Common myeloid progenitor, CD34-positive (primary cell): ENCODE measurements at regions not wholly inside any gene's neighbourhood (a gene's known extent, or its start where the extent isn't known, plus 50 kb on each side); places are given as distances from the start of the nearest gene placed in this dataset.

ENCODE experiments used
- CTCF ChIA-PET: fragments of 350-600 bp; sonication (Branson Sonifier 250); formaldehyde crosslinking; loops from one replicate; lab custom pipeline; 2021; ENCODE audit warnings: antibody characterized with exemption; lab: Charles Lee
- POLR2A ChIA-PET: fragments of 350-600 bp; sonication (Branson Sonifier 250); formaldehyde crosslinking; loops from one replicate; lab custom pipeline; 2021; ENCODE audit warnings: antibody characterized with exemption; lab: Charles Lee
- DNase-seq, 3 donors: peaks; one replicate each; pipeline versions ENCODE4 v3.0.0 to v3.0.0-alpha.2; 2013
- H3K27ac ChIP-seq, 2 experiments: 1 replicate in 1 of 2; 2 replicates in 1 of 2; pipeline ENCODE4 v1.7.0; 2013; ENCODE audit warnings: inconsistent platforms in 2 of 2, low read length in 2 of 2, mild to moderate bottlenecking in 2 of 2, low read depth in 1 of 2, moderate library complexity in 1 of 2; ENCODE audit not compliant: severe bottlenecking in 2 of 2, insufficient read depth in 1 of 2, poor library complexity in 1 of 2
- H3K27me3 ChIP-seq, 5 experiments: replicated peaks in 2 of 5; 1 replicate in 3 of 5; 2 replicates in 2 of 5; pipeline versions ENCODE4 v1.6.1 to v1.7.0; 2013; ENCODE audit warnings: low read length in 4 of 5, mild to moderate bottlenecking in 2 of 5, moderate library complexity in 2 of 5, inconsistent platforms in 1 of 5; ENCODE audit not compliant: insufficient read depth in 5 of 5, control insufficient read depth in 4 of 5
- H3K36me3 ChIP-seq, 4 experiments: 1 replicate in 2 of 4; 2 replicates in 2 of 4; pipeline versions ENCODE4 v1.6.1 to v1.7.0; 2013; ENCODE audit warnings: low read length in 3 of 4, control low read depth in 1 of 4, mild to moderate bottlenecking in 1 of 4; ENCODE audit not compliant: control insufficient read depth in 4 of 4, insufficient read depth in 4 of 4
- H3K4me1 ChIP-seq, 4 experiments: 1 replicate in 3 of 4; 2 replicates in 1 of 4; pipeline versions ENCODE4 v1.6.1 to v1.7.1; 2013; ENCODE audit warnings: low read length in 3 of 4, mild to moderate bottlenecking in 3 of 4, control low read depth in 1 of 4, inconsistent platforms in 1 of 4, moderate library complexity in 1 of 4; ENCODE audit not compliant: control insufficient read depth in 4 of 4, insufficient read depth in 4 of 4; ENCODE audit errors: control extremely low read depth in 1 of 4
- H3K4me3 ChIP-seq, 7 experiments: 1 replicate in 4 of 7; 2 replicates in 3 of 7; pipeline versions ENCODE4 v1.5.1 to v1.7.0; 2013; ENCODE audit warnings: mild to moderate bottlenecking in 7 of 7, low read length in 6 of 7, moderate library complexity in 6 of 7, inconsistent platforms in 2 of 7, low read depth in 2 of 7, control low read depth in 1 of 7; ENCODE audit not compliant: insufficient read depth in 4 of 7, control insufficient read depth in 1 of 7; ENCODE audit errors: extremely low read depth in 1 of 7
- H3K9me3 ChIP-seq, 5 experiments: 1 replicate in 4 of 5; 2 replicates in 1 of 5; pipeline versions ENCODE4 v1.6.1 to v1.7.1; 2013; ENCODE audit warnings: low read length in 4 of 5, mild to moderate bottlenecking in 2 of 5, inconsistent platforms in 1 of 5, low read depth in 1 of 5, moderate library complexity in 1 of 5; ENCODE audit not compliant: control insufficient read depth in 4 of 5, insufficient read depth in 2 of 5; ENCODE audit errors: control extremely low read depth in 1 of 5
- WGBS: methylation state at CpG from one replicate; pipeline ENCODE4 v1.1.5; 2013; ENCODE audit not compliant: insufficient coverage; 5-methylcytosine and 5-hydroxymethylcytosine counted together

DNA sequence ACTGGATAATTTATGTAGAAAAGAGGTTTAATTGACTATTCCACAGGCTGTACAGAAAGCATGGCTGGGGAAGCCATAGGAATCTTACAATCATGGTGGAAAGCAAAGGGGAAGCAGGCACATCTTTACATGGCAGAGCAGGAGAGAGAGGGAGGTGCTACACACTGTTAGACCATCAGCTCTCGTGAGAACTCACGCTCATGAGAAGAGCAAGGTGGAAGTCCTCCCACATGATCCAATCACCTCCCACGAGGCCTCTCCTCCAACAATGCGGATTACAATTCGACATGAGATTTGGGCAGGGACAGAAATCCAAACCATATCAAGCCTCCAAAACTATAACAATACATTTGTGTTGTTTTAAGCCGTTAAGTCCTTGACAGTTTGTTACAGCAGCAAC lies 257.1 kb upstream of the KCNG1 start:
- POLR2A ChIA-PET: no interaction called here

DNA sequence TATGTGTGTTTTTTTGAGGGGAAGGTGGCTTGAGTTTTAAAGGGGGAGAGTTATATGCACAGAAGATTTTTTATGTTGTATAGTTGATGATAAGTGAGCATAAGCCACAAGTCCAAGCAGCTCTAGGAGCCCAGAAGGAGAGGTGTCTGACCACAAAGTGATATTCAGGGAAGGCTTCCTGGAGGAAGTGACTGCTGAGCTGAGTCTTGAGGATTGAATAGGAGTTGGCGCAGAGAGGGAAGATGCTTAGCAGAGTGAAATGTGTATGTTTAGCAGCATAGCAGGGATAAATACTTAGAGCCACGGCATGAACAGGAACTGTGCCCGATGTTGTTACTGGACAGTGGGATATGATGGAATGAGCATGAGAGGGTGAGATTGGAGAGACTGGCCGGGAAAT lies 255.1 kb upstream of the KCNG1 start:
- ChIA-PET POLR2A (no interaction called here), CTCF (no interaction called here)
- peaks cover 0 to 28% (median 12%) of the 10 kb centered on the region in 5 experiments for H3K27me3 ChIP-seq
- H3K4me3 ChIP-seq: no peak overlapping the region
- 100% methylated on average over 3 of the region's 4 CpGs for WGBS
- H3K9me3 ChIP-seq: peaks cover 0 to 5% (median 0%) of the 10 kb centered on the region in 5 experiments
- DNase-seq: no peak
- H3K36me3 ChIP-seq: no peaks in the 10 kb centered on the region
- peaks cover 0 to 8% (median 3%) of the 10 kb centered on the region in 4 experiments for H3K4me1 ChIP-seq
- H3K27ac ChIP-seq: no peak overlapping the region

More for the DNA sequence above, 257.1 kb upstream of the KCNG1 start:
- Histone ChIP-seq H3K4me1 (peaks cover 0 to 8% (median 3%) of the 10 kb centered on the region in 4 experiments), H3K27me3 (peaks cover 0 to 22% (median 12%) of the 10 kb centered on the region in 5 experiments), H3K9me3 (peaks cover 0 to 9% (median 0%) of the 10 kb centered on the region in 5 experiments), H3K27ac (no peak overlapping the region), H3K4me3 (no peak overlapping the region), H3K36me3 (no peaks in the 10 kb centered on the region)
- 100% methylated on average over 4 of the region's 6 CpGs for WGBS
- CTCF ChIA-PET: no interaction called here
- DNase-seq: no peak

DNA sequence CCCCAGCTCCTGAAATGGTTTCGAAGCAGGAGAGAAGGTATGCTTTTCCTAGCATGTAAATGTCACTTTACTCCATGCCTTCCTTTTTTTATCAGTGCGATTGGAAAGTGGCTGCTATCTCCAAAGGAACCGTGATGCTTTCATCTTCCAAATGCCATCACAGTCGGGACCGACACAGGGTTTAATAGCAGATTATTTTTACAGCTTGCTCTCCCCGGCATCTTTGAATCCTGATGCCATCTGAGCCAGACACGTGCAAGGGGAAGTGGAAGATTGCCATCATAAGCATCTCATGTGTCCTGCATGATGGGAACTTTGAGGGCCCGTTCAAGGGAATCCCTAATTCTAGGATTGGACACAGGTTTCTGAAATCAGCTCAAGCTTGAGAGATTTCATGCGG lies 253.4 kb upstream of the KCNG1 start:
- ChIA-PET CTCF (no interaction called here), POLR2A (no interaction called here)
- no peak overlapping the region for H3K27ac ChIP-seq
- peaks cover 0 to 4% (median 0%) of the 10 kb centered on the region in 5 experiments for H3K9me3 ChIP-seq
- DNase-seq: no peak
- H3K4me1 ChIP-seq: peaks cover 0 to 8% (median 3%) of the 10 kb centered on the region in 4 experiments
- H3K27me3 ChIP-seq: peaks cover 0 to 31% (median 12%) of the 10 kb centered on the region in 5 experiments
- no peak overlapping the region for H3K4me3 ChIP-seq
- no peaks in the 10 kb centered on the region for H3K36me3 ChIP-seq
- 57% methylated on average over 9 of the region's 9 CpGs for WGBS

DNA sequence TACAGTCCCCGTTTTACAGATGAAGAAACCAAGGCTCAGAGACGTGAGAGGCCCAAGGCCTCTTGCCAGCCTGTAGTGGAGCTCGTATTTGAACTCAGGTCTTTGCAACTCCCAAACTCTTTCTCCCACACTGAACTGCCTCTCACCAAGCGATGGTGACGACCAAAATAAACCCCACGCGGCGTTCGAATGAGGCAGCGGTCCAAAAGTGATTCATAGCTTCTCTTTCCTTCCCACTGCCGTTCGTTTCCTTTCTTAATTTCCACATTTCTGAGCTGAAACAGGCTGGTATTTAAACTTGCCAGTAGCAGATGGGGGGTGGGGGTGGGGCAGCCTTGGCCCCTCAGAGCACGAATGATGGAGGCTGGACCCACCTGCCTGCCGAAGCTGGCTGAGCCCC lies 252.9 kb upstream of the KCNG1 start:
- Histone ChIP-seq H3K36me3 (no peaks in the 10 kb centered on the region), H3K9me3 (peaks cover 0 to 6% (median 0%) of the 10 kb centered on the region in 5 experiments), H3K27ac (no peak overlapping the region), H3K27me3 (peaks cover 0 to 31% (median 11%) of the 10 kb centered on the region in 5 experiments), H3K4me3 (no peak overlapping the region), H3K4me1 (peaks cover 0 to 8% (median 3%) of the 10 kb centered on the region in 4 experiments)
- WGBS: 9% methylated on average over 9 of the region's 14 CpGs
- POLR2A ChIA-PET: interaction anchor here (0.6 to 0.7 kb wide), 2 partner anchors 62 to 842 kb away, joined by 3 to 10 read pairs; no protein-coding TSS in a partner anchor
- peak in 2 of 3 donors; percentile 3 to 18 for DNase-seq
- CTCF ChIA-PET: interaction anchor here (0.6 to 0.7 kb wide), 2 partner anchors 726 to 1218 kb away, joined by 3 to 4 read pairs; no protein-coding TSS in a partner anchor

DNA sequence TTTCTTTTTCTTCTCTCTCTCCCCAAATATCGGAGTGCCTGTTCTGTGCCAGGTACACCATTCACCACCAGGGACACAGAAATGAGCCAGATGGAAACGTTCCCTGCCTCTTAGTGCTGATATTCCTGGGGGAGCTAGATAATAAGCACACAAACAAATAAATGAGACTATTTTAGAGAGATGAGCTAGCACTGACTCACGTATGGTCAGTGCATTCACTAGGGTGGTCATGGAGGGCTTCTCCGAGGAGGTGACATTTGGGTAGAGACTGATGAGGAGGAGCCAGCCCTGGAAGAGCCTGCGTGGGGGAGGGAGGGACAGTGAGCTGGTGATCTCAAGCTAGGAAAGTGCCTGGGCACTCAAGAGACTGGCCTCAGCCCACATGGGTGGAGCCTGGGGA lies 252.3 kb upstream of the KCNG1 start:
- Histone ChIP-seq H3K27ac (no peak overlapping the region), H3K36me3 (no peaks in the 10 kb centered on the region), H3K4me1 (peaks cover 0 to 8% (median 3%) of the 10 kb centered on the region in 4 experiments), H3K9me3 (peaks cover 0 to 11% (median 2%) of the 10 kb centered on the region in 5 experiments), H3K4me3 (no peak overlapping the region), H3K27me3 (peaks cover 0 to 34% (median 11%) of the 10 kb centered on the region in 5 experiments)
- no peak for DNase-seq
- WGBS: 87% methylated on average over 4 of the region's 5 CpGs
- ChIA-PET CTCF (no interaction called here), POLR2A (interaction anchor here (0.6 kb wide), 1 partner anchor 62 kb away, joined by 10 read pairs; no protein-coding TSS in a partner anchor)

DNA sequence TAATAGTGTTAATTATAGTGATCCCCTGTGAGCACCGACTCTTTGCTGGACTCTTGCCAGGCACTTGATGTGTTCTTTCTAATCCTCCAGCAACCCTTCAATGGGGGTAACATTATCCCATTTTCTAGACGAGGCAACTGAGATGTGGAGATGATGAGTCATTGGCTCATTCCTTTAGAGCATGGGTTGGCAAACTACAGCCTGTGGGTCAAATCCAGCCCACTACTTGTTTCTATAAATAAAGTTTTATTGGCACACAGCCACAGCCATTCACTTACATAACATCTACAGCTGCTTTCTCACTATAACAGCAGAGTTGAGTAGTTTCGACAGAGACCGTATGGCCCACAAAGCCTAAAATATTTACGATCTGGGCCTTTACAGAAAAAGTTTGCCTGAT lies 249.5 kb upstream of the KCNG1 start:
- Histone ChIP-seq H3K4me3 (no peak overlapping the region), H3K4me1 (peaks cover 0 to 8% (median 3%) of the 10 kb centered on the region in 4 experiments), H3K27me3 (peaks cover 0 to 33% (median 7%) of the 10 kb centered on the region in 5 experiments), H3K36me3 (no peaks in the 10 kb centered on the region), H3K27ac (no peak overlapping the region), H3K9me3 (peaks cover 0 to 10% (median 2%) of the 10 kb centered on the region in 5 experiments)
- POLR2A ChIA-PET: no interaction called here
- WGBS: 94% methylated on average over 4 of the region's 5 CpGs
- CTCF ChIA-PET: interaction anchor here (1.2 to 1.6 kb wide), 2 partner anchors 28 to 54 kb away, joined by 3 read pairs; no protein-coding TSS in a partner anchor
- DNase-seq: no peak

DNA sequence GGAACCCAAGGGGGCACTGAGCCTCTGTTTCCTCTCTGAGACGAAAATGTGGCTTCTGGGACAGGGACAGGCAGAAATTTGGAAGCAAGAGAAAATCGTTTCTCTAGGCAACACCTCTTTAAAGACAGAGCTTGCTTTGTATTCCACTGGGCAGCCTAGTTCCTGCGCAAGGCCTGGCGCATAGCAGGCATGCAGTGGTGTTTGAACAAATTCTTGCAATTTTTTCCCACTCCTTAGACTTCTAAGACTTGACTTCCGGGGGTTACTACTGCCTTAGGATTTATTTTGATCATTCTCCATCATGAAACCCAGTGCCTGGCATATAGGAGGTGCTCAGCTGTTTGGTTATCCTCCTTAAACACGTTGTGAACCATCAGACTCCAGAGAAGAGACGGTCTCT lies 249.0 kb upstream of the KCNG1 start:
- 81% methylated on average over 5 of the region's 7 CpGs for WGBS
- H3K27me3 ChIP-seq: peaks cover 0 to 29% (median 5%) of the 10 kb centered on the region in 5 experiments
- H3K27ac ChIP-seq: no peak overlapping the region

More for the DNA sequence above, 249.0 kb upstream of the KCNG1 start:
- no peak for DNase-seq
- ChIA-PET CTCF (interaction anchor here (1.2 to 1.3 kb wide), 2 partner anchors 12 to 55 kb away, joined by 3 read pairs; no protein-coding TSS in a partner anchor), POLR2A (no interaction called here)
- Histone ChIP-seq H3K9me3 (peaks cover 0 to 10% (median 2%) of the 10 kb centered on the region in 5 experiments), H3K4me3 (no peak overlapping the region), H3K4me1 (peaks cover 0 to 8% (median 3%) of the 10 kb centered on the region in 4 experiments), H3K36me3 (no peaks in the 10 kb centered on the region)
